ENCODE measurements at regions not wholly inside any gene's neighbourhood (a gene's known extent, or its start where the extent isn't known, plus 50 kb on each side); places are given as distances from the start of the nearest gene placed in this dataset.

DNA sequence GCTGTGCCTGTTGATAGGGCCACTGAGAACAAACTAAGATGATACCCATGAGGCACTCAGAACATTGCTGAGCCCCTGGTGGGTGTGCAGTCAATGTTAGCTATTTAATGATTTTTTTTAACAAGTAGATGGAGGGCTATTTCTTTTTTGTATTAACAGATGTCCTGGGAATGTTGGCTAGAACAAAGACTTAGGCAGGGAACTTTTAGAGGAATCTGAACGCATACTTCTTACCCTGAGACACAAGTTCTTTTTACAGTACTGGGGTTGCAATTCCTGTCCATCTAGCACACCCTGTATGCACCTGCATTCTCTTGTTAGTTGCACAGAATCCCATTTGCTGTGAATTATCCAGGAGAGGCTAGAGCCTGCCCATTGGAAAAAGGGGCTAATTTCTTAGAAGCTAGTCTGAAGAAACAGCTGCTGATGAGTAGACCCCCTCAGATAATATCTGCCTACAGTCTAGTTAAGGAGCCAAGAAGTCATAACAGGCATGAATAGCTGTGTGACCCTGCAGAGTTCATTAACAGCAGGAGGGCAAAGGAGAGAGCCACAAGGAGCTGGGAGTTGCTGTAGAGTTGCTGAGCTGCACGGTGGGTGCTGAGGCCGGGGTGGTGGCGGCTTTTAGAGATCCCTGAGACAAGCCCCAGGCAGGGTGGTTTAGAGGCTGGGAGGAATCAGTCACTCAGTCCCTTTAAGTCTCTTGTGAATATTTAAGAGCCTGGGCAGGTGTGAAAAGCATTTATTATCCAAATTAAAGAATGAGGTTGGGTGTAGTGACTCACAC lies 103.7 kb upstream of the FZD8 start:
- TF ChIP-seq, protein P1, sequence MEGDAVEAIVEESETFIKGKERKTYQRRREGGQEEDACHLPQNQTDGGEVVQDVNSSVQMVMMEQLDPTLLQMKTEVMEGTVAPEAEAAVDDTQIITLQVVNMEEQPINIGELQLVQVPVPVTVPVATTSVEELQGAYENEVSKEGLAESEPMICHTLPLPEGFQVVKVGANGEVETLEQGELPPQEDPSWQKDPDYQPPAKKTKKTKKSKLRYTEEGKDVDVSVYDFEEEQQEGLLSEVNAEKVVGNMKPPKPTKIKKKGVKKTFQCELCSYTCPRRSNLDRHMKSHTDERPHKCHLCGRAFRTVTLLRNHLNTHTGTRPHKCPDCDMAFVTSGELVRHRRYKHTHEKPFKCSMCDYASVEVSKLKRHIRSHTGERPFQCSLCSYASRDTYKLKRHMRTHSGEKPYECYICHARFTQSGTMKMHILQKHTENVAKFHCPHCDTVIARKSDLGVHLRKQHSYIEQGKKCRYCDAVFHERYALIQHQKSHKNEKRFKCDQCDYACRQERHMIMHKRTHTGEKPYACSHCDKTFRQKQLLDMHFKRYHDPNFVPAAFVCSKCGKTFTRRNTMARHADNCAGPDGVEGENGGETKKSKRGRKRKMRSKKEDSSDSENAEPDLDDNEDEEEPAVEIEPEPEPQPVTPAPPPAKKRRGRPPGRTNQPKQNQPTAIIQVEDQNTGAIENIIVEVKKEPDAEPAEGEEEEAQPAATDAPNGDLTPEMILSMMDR (IDR thresholded peaks at IDR 0.05; ENCODE audit: borderline replicate concordance, control extremely low read depth, extremely low read depth, insufficient read depth, missing control alignments): no peak
- in situ Hi-C loops (cut with MboI; ENCODE audit: low sequenced_read_pairs, unreplicated experiment): no loop called here
- no peak for DNase-seq (ENCODE audit: low spot score)

DNA sequence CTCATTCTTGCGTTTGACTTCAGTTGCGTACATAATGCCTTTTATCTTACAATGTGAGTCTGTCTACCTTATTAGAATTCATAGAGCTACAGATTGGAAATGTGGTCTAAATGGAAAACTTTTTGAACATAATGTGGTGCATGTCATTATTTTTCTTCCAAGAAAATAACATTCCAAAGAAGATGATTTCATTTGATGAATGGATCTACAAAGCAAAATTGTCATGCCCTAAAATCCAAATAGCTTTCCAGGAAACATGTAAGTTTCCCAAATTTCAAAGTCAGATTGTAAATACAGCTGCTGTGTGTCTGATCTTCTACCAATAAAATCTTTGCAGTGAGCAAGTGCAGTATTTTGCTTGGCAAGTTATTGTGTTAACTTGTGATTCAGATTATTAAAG lies 101.8 kb upstream of the FZD8 start:
- no peak for DNase-seq (ENCODE audit: low spot score)
- TF ChIP-seq, protein P1 (IDR thresholded peaks at IDR 0.05; ENCODE audit: borderline replicate concordance, control extremely low read depth, extremely low read depth, insufficient read depth, missing control alignments): no peak
- in situ Hi-C loops (cut with MboI; ENCODE audit: low sequenced_read_pairs, unreplicated experiment): no loop called here

DNA sequence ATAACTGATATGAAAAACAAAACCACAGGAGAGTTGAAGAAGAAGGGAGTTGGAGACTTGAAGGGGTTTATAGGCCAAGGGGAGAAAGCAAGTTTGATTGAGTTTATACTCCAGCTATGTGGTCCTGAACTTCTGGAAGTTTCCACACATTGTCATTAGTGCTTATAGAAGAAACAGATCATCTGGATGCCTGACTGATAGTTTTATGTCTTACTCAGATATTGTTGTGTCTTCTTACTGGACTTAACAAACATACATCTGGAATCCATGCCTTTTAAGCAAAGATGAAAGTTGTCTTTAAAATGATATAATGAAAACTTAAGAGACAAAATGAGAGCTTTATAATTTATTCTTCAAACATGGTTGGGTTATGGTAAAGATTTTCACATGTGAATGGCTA lies 101.3 kb upstream of the FZD8 start:
- TF ChIP-seq, protein P1 (IDR thresholded peaks at IDR 0.05; ENCODE audit: borderline replicate concordance, control extremely low read depth, extremely low read depth, insufficient read depth, missing control alignments): no peak
- in situ Hi-C loops (cut with MboI; ENCODE audit: low sequenced_read_pairs, unreplicated experiment): no loop called here
- no peak for DNase-seq (ENCODE audit: low spot score)

DNA sequence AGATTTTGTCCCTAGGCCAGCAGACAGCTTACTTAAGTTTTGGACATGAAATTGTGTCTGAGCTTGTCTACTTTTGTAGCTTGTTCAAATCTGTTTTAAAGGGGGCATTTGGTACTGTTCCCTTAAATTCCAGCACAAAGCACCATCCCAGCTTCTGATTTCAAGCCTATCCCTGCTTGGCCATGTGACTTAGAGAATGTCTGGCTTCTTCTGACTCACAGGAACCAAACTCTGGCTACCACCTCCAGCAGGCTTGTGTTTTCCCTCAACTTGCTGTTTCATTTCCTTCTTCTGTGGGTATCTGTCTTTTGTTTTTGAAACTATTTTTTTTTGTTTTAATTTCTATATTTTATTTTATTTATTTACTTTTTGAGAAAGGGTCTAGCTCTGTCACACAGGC lies 97.9 kb upstream of the FZD8 start:
- in situ Hi-C loops (cut with MboI; ENCODE audit: low sequenced_read_pairs, unreplicated experiment): no loop called here

DNA sequence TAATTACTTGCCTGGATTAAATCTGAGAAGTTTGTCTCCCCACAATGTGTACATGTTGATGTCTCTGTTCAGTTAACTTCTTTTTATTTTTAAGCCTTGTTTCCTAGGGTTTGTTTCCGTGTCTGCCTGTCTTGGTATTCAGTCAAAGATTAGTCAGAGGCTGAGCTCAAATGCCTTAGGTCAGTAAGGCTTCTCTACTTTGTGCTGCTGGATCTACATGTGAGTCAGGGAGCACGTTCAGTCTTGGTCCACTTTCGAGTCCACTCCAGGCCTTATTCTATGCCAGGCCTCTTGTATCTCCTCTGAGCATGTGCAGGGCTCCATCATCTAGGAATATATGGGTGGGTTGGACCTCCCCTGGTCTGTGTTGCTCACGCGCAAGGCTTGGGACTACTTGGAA lies 93.3 kb upstream of the FZD8 start:
- TF ChIP-seq, protein P1 (IDR thresholded peaks at IDR 0.05; ENCODE audit: borderline replicate concordance, control extremely low read depth, extremely low read depth, insufficient read depth, missing control alignments): no peak
- DNase-seq (ENCODE audit: low spot score): no peak
- in situ Hi-C loops (cut with MboI; ENCODE audit: low sequenced_read_pairs, unreplicated experiment): no loop called here

More for the DNA sequence above, 97.9 kb upstream of the FZD8 start:
- TF ChIP-seq, protein P1 (IDR thresholded peaks at IDR 0.05; ENCODE audit: borderline replicate concordance, control extremely low read depth, extremely low read depth, insufficient read depth, missing control alignments): no peak
- DNase-seq (ENCODE audit: low spot score): no peak

DNA sequence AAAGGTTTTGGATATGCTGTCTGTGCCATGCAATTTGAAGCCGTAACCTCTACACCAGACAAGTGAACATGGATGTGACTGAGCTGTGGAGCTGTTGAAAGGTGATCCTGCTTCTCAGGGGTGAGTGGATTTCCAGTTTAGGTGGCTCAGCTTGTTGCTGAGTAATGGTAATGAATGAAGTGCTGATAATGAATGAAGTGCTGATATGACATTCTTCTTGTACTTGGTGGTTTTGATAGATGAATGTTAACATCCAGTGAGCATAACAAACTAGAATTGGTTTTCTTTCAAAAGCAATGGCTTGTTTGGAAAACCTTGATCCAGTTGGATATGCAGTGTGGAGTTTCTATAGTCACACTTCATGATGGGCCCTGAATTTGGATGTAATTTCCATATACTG lies 89.7 kb upstream of the FZD8 start:
- TF ChIP-seq, protein P1 (IDR thresholded peaks at IDR 0.05; ENCODE audit: borderline replicate concordance, control extremely low read depth, extremely low read depth, insufficient read depth, missing control alignments): no peak
- in situ Hi-C loops (cut with MboI; ENCODE audit: low sequenced_read_pairs, unreplicated experiment): no loop called here
- no peak for DNase-seq (ENCODE audit: low spot score)
